ENCODE measurements at regions not wholly inside any gene's neighbourhood (a gene's known extent, or its start where the extent isn't known, plus 50 kb on each side); places are given as distances from the start of the nearest gene placed in this dataset.
"Not testable (repeated sequence)": the region's sequence is repeated elsewhere in the genome, so short reads cannot be mapped to it uniquely, and the experiment has no call there.

- DNase-seq, result peak; percentile 86
Observed at GRCh38 chr17:47066841-47067682, 88.0 kb upstream of the RPRML start.

GRCh38 chr17:47066095-47066494 is 87.0 kb upstream of the RPRML start:
- no peak for DNase-seq

GRCh38 chr17:47064684-47065083 is 85.6 kb upstream of the RPRML start:
- no peak for DNase-seq

- no peak for DNase-seq
Observed at GRCh38 chr17:47063475-47063874, 84.4 kb upstream of the RPRML start.

DNA sequence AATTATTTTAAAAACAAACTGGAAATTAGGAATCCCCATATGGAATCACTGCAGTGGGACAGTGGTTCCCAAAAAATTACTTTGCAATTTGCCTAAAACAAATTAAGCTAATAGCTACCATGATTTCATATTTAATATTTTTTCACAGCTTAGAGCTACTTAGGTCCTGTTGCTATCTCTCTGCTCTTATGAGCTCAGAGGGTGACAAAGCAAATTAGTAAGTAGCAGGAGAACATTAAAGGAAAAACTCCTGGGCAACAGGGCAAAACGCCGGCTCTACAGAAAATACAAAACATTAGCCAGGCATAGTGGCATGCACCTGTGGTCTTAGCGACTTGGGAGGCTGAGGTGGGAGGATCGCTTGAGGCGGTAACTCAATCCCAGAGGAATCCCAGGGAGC is 83.8 kb upstream of the RPRML start:
- DNase-seq, result not testable (repeated sequence)

- not testable (repeated sequence) for DNase-seq
Observed at GRCh38 chr17:47060005-47060404, 81.0 kb upstream of the RPRML start.

DNA sequence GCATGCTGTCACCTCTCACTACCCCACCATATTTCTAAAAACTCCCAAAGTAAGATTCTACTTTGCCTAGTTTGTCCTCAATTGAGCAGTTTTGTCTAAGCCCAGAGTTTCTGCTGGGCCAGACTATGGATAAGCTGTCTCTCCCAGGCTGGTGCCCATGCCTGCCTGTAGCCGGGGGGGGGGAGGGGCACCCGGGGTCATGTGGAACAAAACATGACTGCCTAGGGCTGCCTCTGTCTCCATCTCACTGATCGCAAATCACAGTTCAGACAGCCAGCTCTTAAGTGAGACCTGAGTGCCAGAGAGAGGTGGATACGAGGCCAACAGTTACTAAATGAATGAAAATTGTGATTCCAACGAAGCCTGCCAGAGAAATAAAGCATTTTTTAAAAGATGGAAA is 78.8 kb upstream of the RPRML start:
- no peak for DNase-seq

- not testable (repeated sequence) for DNase-seq
Observed at GRCh38 chr17:47057279-47057678, 78.2 kb upstream of the RPRML start.

DNA sequence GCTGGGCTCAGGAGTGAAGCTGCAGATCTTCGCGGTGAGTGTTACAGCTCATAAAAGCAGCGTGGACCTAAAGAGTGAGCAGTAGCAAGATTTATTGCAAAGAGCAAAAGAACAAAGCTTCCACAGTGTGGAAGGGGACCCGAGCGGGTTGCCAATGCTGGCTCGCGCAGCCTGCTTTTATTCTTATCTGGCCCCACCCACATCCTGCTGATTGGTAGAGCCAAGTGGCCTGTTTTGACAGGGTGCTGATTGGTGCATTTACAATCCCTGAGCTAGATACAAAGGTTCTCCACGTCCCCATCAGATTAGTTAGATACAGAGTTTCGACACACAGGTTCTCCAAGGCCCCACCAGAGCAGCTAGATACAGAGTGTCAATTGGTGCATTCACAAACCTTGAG is 77.6 kb upstream of the RPRML start:
- DNase-seq, result not testable (repeated sequence)
